Liver (tissue), 7 donors: ENCODE measurements at regions not wholly inside any gene's neighbourhood (a gene's known extent, or its start where the extent isn't known, plus 50 kb on each side); places are given as distances from the start of the nearest gene placed in this dataset.
"Not testable (repeated sequence)": the region's sequence is repeated elsewhere in the genome, so short reads cannot be mapped to it uniquely, and the experiment has no call there.

Experiments used
- DNase-seq: peaks from one replicate; pipeline ENCODE4 v3.0.0-alpha.2; 2017; ENCODE audit warnings: low spot score
- H3K27ac ChIP-seq, 2 donors: one replicate each; pipeline ENCODE4 v1.7.0; 2013; ENCODE audit warnings: inconsistent platforms in 2 of 2, low read length in 2 of 2, control low read depth in 1 of 2, low read depth in 1 of 2, mild to moderate bottlenecking in 1 of 2
- H3K27me3 ChIP-seq, 4 donors: one replicate each; pipeline versions ENCODE4 v1.6.1 to v1.7.0; 2013; ENCODE audit warnings: low read length in 3 of 4, inconsistent platforms in 1 of 4, mild to moderate bottlenecking in 1 of 4, moderate library complexity in 1 of 4; ENCODE audit not compliant: control insufficient read depth in 4 of 4, insufficient read depth in 4 of 4
- H3K36me3 ChIP-seq, 4 donors: one replicate each; pipeline versions ENCODE4 v1.6.1 to v1.7.0; 2013; ENCODE audit warnings: low read length in 3 of 4, mild to moderate bottlenecking in 3 of 4, low read depth in 1 of 4, moderate library complexity in 1 of 4; ENCODE audit not compliant: control insufficient read depth in 4 of 4, insufficient read depth in 3 of 4
- H3K4me1 ChIP-seq, 4 donors: one replicate each; pipeline versions ENCODE4 v1.6.1 to v1.7.0; 2013; ENCODE audit warnings: low read length in 3 of 4, mild to moderate bottlenecking in 3 of 4, moderate library complexity in 1 of 4; ENCODE audit not compliant: control insufficient read depth in 4 of 4, insufficient read depth in 4 of 4
- H3K4me3 ChIP-seq, 3 donors: one replicate each; pipeline versions ENCODE4 v1.6.1 to v1.7.0; 2013; ENCODE audit warnings: low read length in 3 of 3, control low read depth in 1 of 3, low read depth in 1 of 3, mild to moderate bottlenecking in 1 of 3
- H3K9ac ChIP-seq, 2 donors: one replicate each; pipeline ENCODE4 v1.7.0; 2013; ENCODE audit warnings: low read length in 2 of 2, mild to moderate bottlenecking in 2 of 2, moderate library complexity in 2 of 2, control low read depth in 1 of 2, low read depth in 1 of 2
- H3K9me3 ChIP-seq, 4 donors: one replicate each; pipeline versions ENCODE4 v1.6.1 to v1.7.0; 2013; ENCODE audit warnings: low read length in 3 of 4; ENCODE audit not compliant: control insufficient read depth in 4 of 4
- ATF3 ChIP-seq: IDR thresholded peaks from 2 replicates; pipeline ENCODE4 v1.6.1; 2016; ENCODE audit warnings: antibody characterized with exemption
- EGR1 ChIP-seq, 2 donors: IDR thresholded peaks; 2 replicates each; pipeline ENCODE4 v1.6.1; 2016 to 2018; ENCODE audit warnings: antibody characterized with exemption in 2 of 2, low read depth in 2 of 2
- FOXA1 ChIP-seq: IDR thresholded peaks from 2 replicates; pipeline ENCODE4 v1.6.1; 2016; ENCODE audit warnings: antibody characterized with exemption
- FOXA2 ChIP-seq: IDR thresholded peaks from 2 replicates; pipeline ENCODE4 v1.6.1; 2016; ENCODE audit warnings: antibody characterized with exemption
- GABPA ChIP-seq, 2 donors: IDR thresholded peaks in 1 of 2; conservative IDR thresholded peaks in 1 of 2; 2 replicates each; pipeline ENCODE4 v1.6.1; 2016; ENCODE audit warnings: antibody characterized with exemption in 2 of 2, mild to moderate bottlenecking in 1 of 2, moderate library complexity in 1 of 2
- HNF4A ChIP-seq, 2 donors: conservative IDR thresholded peaks; 2 replicates each; pipeline ENCODE4 v1.6.1; 2016; ENCODE audit warnings: antibody characterized with exemption in 2 of 2, mild to moderate bottlenecking in 2 of 2
- HNF4G ChIP-seq: IDR thresholded peaks from 2 replicates; pipeline ENCODE4 v1.6.1; 2016; ENCODE audit warnings: antibody characterized with exemption
- JUND ChIP-seq, 2 donors: IDR thresholded peaks; 2 replicates each; pipeline ENCODE4 v1.6.1; 2016; ENCODE audit warnings: antibody characterized with exemption in 2 of 2
- NR2F2 ChIP-seq: IDR thresholded peaks from 2 replicates; pipeline ENCODE4 v1.6.1; 2016; ENCODE audit warnings: antibody characterized with exemption
- REST ChIP-seq: IDR thresholded peaks from 2 replicates; pipeline ENCODE4 v1.6.1; 2016; ENCODE audit warnings: antibody characterized with exemption, mild to moderate bottlenecking
- RXRA ChIP-seq, 2 donors: IDR thresholded peaks; 2 replicates each; pipeline ENCODE4 v1.6.1; 2017 to 2018; ENCODE audit warnings: antibody characterized with exemption in 2 of 2, mild to moderate bottlenecking in 1 of 2
- SP1 ChIP-seq: IDR thresholded peaks from 2 replicates; pipeline ENCODE4 v1.6.1; 2018; ENCODE audit warnings: antibody characterized with exemption, mild to moderate bottlenecking
- TAF1 ChIP-seq: conservative IDR thresholded peaks from 2 replicates; pipeline ENCODE4 v1.6.1; 2016; ENCODE audit warnings: antibody characterized with exemption, mild to moderate bottlenecking
- YY1 ChIP-seq: IDR thresholded peaks from 2 replicates; pipeline ENCODE4 v1.6.1; 2016; ENCODE audit warnings: antibody characterized with exemption, mild to moderate bottlenecking
- ZBTB33 ChIP-seq: IDR thresholded peaks from 2 replicates; pipeline ENCODE4 v1.6.1; 2016; ENCODE audit warnings: antibody characterized with exemption
- WGBS: extraction: QIAGEN DNeasy Blood & Tissue Kit; methylation state at CpG from one replicate; pipeline ENCODE4 v1.1.7; 2013; 5-methylcytosine and 5-hydroxymethylcytosine counted together
- TF ChIP-seq, protein P1 (sequence below): IDR thresholded peaks from 2 replicates; pipeline ENCODE4 v1.6.1; 2016; ENCODE audit warnings: antibody characterized with exemption
- donor health status: healthy.
- donor health status: healthy.
- donor health status: healthy.
- donor health status: healthy.

DNA sequence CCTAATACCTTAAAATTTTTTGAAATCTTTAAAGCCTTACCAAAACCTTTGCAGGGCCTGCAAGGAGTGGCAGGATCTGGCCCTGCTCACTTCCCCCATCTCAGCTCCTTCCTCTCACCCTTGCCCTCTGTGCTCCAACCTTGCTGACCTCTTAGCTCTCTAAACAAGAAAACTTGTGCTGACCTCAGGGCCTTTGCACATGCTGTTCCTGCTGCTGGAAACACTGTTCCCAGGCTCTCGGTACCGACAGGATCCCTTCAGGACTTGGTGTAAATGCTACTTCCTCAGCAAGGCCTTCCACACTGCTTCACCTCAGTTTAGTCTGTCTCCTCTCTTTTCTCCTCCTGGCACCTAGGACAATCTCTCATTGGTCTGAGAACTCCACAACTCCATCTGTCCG is 155.4 kb upstream of the IQSEC1 start:
- Histone ChIP-seq H3K36me3 (no peaks in the 10 kb centered on the region), H3K9ac (no peak overlapping the region), H3K9me3 (no peaks in the 10 kb centered on the region), H3K27me3 (no peaks in the 10 kb centered on the region), H3K4me1 (peaks cover 0 to 14% (median 8%) of the 10 kb centered on the region in 4 donors), H3K27ac (no peak overlapping the region), H3K4me3 (no peak overlapping the region)
- no peak for DNase-seq
- 88% methylated on average over 3 of the region's 3 CpGs for WGBS
- TF ChIP-seq FOXA2, result no peak
- TF ChIP-seq FOXA1, result no peak
- TF ChIP-seq GABPA (IDR thresholded peaks at IDR 0.05 in 1 of 2, conservative IDR thresholded peaks at IDR 0.05 in 1 of 2), result no peak
- no peak for TF ChIP-seq ZBTB33
- TF ChIP-seq ATF3, result no peak

DNA sequence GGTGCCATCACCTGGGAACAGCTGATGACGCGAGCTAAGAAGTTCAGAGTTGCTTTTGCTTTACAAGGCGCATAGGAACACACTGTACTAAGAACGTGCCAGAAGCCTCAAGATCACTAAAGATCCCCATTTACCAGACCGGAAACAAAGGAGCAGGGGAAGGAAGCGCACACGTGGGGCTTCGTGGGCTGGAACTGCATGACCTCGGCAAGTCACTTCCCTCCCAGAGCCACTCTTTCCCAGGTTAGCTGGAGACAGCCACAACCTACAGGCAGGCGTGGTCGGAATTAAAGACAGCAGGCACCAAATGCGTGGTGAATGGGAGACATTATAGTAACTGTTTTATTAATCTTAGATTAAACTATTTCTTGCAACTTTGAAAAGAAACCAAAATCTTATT is 154.9 kb upstream of the IQSEC1 start:
- H3K27me3 ChIP-seq, H3K36me3 ChIP-seq, H3K9ac ChIP-seq, DNase-seq, H3K4me3 ChIP-seq, H3K27ac ChIP-seq, H3K9me3 ChIP-seq: not testable (repeated sequence)
- WGBS, result 87% methylated on average over 12 of the region's 12 CpGs
- H3K4me1 ChIP-seq, result peaks cover 0 to 18% (median 11%) of the 10 kb centered on the region in 4 donors

- peaks cover 0 to 21% (median 11%) of the 10 kb centered on the region in 4 donors for H3K4me1 ChIP-seq
- no peak overlapping the region for H3K4me3 ChIP-seq
- H3K9me3 ChIP-seq, result no peaks in the 10 kb centered on the region
- no peak for DNase-seq
- WGBS, result 92% methylated on average over 23 of the region's 23 CpGs
- no peaks in the 10 kb centered on the region for H3K36me3 ChIP-seq
- H3K9ac ChIP-seq, result no peak overlapping the region
- no peaks in the 10 kb centered on the region for H3K27me3 ChIP-seq
- no peak overlapping the region for H3K27ac ChIP-seq
- TF ChIP-seq, protein P1, sequence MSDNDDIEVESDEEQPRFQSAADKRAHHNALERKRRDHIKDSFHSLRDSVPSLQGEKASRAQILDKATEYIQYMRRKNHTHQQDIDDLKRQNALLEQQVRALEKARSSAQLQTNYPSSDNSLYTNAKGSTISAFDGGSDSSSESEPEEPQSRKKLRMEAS, result no peak
- no peak for TF ChIP-seq HNF4G
- TF ChIP-seq HNF4A (conservative IDR thresholded peaks at IDR 0.05), result no peak
- no peak for TF ChIP-seq TAF1
- no peak for TF ChIP-seq RXRA (IDR thresholded peaks at IDR 0.05)
- no peak for TF ChIP-seq GABPA (IDR thresholded peaks at IDR 0.05 in 1 of 2, conservative IDR thresholded peaks at IDR 0.05 in 1 of 2)
- no peak for TF ChIP-seq FOXA2
- TF ChIP-seq ZBTB33, result no peak
- no peak for TF ChIP-seq YY1
- no peak for TF ChIP-seq FOXA1
- TF ChIP-seq ATF3, result no peak
- no peak for TF ChIP-seq EGR1 (IDR thresholded peaks at IDR 0.05; ENCODE audit: low read depth in 2 of 2)
- no peak for TF ChIP-seq JUND (IDR thresholded peaks at IDR 0.05)
- no peak for TF ChIP-seq NR2F2
- no peak for TF ChIP-seq REST
- no peak for TF ChIP-seq SP1
These were observed 154.3 kb upstream of the IQSEC1 start for GRCh38 chr3:13227315-13228165.
